ENCODE measurements at regions not wholly inside any gene's neighbourhood (a gene's known extent, or its start where the extent isn't known, plus 50 kb on each side); places are given as distances from the start of the nearest gene placed in this dataset.
A peak's percentile ranks its signal among the peaks of the same experiment; 100 is the strongest.
"Not testable (repeated sequence)": the region's sequence is repeated elsewhere in the genome, so short reads cannot be mapped to it uniquely, and the experiment has no call there.

GRCh38 chr4:17436047-17436749 lies 75.7 kb downstream of the QDPR start:
- DNase-seq = not testable (repeated sequence)

- DNase-seq = no peak
Observed at GRCh38 chr4:17433827-17434226, 78.1 kb downstream of the QDPR start.

GRCh38 chr4:17427991-17428390 lies 83.9 kb downstream of the QDPR start:
- no peak for DNase-seq

- DNase-seq = no peak
Observed at GRCh38 chr4:17426222-17426621, 85.7 kb downstream of the QDPR start.

GRCh38 chr4:17418010-17418409 lies 93.9 kb downstream of the QDPR start:
- DNase-seq = no peak

- no peak for DNase-seq
Observed at GRCh38 chr4:17414392-17414791, 97.5 kb downstream of the QDPR start.

GRCh38 chr4:17400686-17401085 lies 111.2 kb downstream of the QDPR start:
- DNase-seq = no peak

- no peak for DNase-seq
Observed at GRCh38 chr4:17398805-17399204, 113.1 kb downstream of the QDPR start.

GRCh38 chr4:17398035-17398434 lies 113.9 kb downstream of the QDPR start:
- DNase-seq = no peak

- no peak for DNase-seq
Observed at GRCh38 chr4:17397611-17398010, 114.3 kb downstream of the QDPR start.

GRCh38 chr4:17385403-17385802 lies 126.5 kb downstream of the QDPR start:
- peak; percentile 37 for DNase-seq

GRCh38 chr4:17380347-17380746 lies 131.5 kb downstream of the QDPR start:
- DNase-seq = no peak

- DNase-seq = no peak
Observed at GRCh38 chr4:17376205-17376604, 135.7 kb downstream of the QDPR start.

GRCh38 chr4:17373666-17374065 lies 138.2 kb downstream of the QDPR start:
- DNase-seq = no peak

- no peak for DNase-seq
Observed at GRCh38 chr4:17370818-17371217, 141.1 kb downstream of the QDPR start.

GRCh38 chr4:17368408-17368807 lies 143.5 kb downstream of the QDPR start:
- DNase-seq = no peak

- no peak for DNase-seq
Observed at GRCh38 chr4:17367201-17367600, 144.7 kb downstream of the QDPR start.

- DNase-seq = no peak
Observed at GRCh38 chr4:17366496-17366895, 145.4 kb downstream of the QDPR start.

- no peak for DNase-seq
Observed at GRCh38 chr4:17362430-17362829, 149.5 kb downstream of the QDPR start.

- no peak for DNase-seq
Observed at GRCh38 chr4:17358241-17358640, 153.6 kb downstream of the QDPR start.

GRCh38 chr4:17356926-17357325 lies 155.0 kb downstream of the QDPR start:
- no peak for DNase-seq

GRCh38 chr4:17352357-17352756 lies 159.5 kb downstream of the QDPR start:
- DNase-seq = no peak

- DNase-seq = peak; percentile 22
Observed at GRCh38 chr4:17347445-17347844, 164.4 kb downstream of the QDPR start.

GRCh38 chr4:17339376-17339775 lies 172.5 kb downstream of the QDPR start:
- DNase-seq = no peak

- DNase-seq = no peak
Observed at GRCh38 chr4:17336986-17337385, 174.9 kb downstream of the QDPR start.
